ENCODE measurements at regions not wholly inside any gene's neighbourhood (a gene's known extent, or its start where the extent isn't known, plus 50 kb on each side); places are given as distances from the start of the nearest gene placed in this dataset.

DNA sequence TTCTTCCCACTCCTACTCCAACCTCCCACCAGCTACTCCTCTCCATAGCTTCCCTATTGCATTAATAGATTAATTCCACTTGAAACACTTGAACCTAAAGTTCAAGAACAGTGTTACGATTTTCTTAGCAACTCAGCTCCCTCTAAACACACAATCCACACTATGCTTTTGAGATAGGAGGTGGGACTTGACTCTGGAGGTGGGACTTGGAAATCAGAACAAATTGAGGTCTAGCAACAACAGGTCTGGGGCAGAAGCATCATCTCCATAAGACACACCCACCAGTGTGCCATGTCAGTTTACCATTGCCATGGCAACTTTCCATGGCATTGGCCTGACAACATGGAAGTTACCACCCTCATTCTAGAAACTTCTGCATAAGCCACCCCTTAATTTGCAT lies 336.5 kb upstream of the ALCAM start:
- TF ChIP-seq, protein P1, sequence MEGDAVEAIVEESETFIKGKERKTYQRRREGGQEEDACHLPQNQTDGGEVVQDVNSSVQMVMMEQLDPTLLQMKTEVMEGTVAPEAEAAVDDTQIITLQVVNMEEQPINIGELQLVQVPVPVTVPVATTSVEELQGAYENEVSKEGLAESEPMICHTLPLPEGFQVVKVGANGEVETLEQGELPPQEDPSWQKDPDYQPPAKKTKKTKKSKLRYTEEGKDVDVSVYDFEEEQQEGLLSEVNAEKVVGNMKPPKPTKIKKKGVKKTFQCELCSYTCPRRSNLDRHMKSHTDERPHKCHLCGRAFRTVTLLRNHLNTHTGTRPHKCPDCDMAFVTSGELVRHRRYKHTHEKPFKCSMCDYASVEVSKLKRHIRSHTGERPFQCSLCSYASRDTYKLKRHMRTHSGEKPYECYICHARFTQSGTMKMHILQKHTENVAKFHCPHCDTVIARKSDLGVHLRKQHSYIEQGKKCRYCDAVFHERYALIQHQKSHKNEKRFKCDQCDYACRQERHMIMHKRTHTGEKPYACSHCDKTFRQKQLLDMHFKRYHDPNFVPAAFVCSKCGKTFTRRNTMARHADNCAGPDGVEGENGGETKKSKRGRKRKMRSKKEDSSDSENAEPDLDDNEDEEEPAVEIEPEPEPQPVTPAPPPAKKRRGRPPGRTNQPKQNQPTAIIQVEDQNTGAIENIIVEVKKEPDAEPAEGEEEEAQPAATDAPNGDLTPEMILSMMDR (IDR thresholded peaks at IDR 0.05): no peak
- no peak for TF ChIP-seq POLR2A (IDR thresholded peaks at IDR 0.05)
